OCI-LY1 (cell line): ENCODE measurements at regions not wholly inside any gene's neighbourhood (a gene's known extent, or its start where the extent isn't known, plus 50 kb on each side); places are given as distances from the start of the nearest gene placed in this dataset.
A peak's percentile ranks its signal among the peaks of the same experiment; 100 is the strongest.

Experiments
- H2AFZ ChIP-seq: fragments of 200-600 bp; sonication (generic), shearing (Covaris generic); 2 replicates; pipeline ENCODE4 v1.6.0; 2014; ENCODE audit warnings: antibody characterized with exemption, mild to moderate bottlenecking, low read length
- H3F3A ChIP-seq: fragments of 200-600 bp; sonication (generic), shearing (Covaris generic); 2 replicates; pipeline ENCODE4 v1.6.0; 2014; ENCODE audit warnings: mild to moderate bottlenecking, antibody characterized with exemption, low read length, moderate library complexity; ENCODE audit not compliant: insufficient read depth
- H3K27ac ChIP-seq: fragments of 200-600 bp; sonication (generic); 2 replicates; pipeline ENCODE4 v1.5.1; 2014; ENCODE audit warnings: low read length, mixed run types, mild to moderate bottlenecking, low read depth; ENCODE audit not compliant: poor library complexity, severe bottlenecking
- H3K27me3 ChIP-seq: fragments of 200-600 bp; sonication (generic); 2 replicates; pipeline ENCODE4 v1.6.0; 2014; ENCODE audit warnings: antibody characterized with exemption, mild to moderate bottlenecking, low read length, moderate library complexity; ENCODE audit not compliant: insufficient read depth
- H3K36me3 ChIP-seq: fragments of 200-600 bp; sonication (generic); 2 replicates; pipeline ENCODE4 v1.6.1; 2014; ENCODE audit warnings: mild to moderate bottlenecking, antibody characterized with exemption, low read length, moderate library complexity, mixed read lengths; ENCODE audit not compliant: insufficient read depth
- H3K4me1 ChIP-seq: fragments of 200-600 bp; sonication (generic); 2 replicates; pipeline ENCODE4 v1.5.1; 2014; ENCODE audit warnings: mild to moderate bottlenecking, low read length, moderate library complexity; ENCODE audit not compliant: insufficient read depth, severe bottlenecking
- H3K4me2 ChIP-seq: fragments of 200-600 bp; sonication (generic), shearing (Covaris generic); 2 replicates; pipeline ENCODE4 v1.6.1; 2014; ENCODE audit warnings: low read length
- H3K4me3 ChIP-seq: fragments of 200-600 bp; sonication (generic); 2 replicates; pipeline ENCODE4 v1.5.1; 2014; ENCODE audit warnings: low read length, low read depth, mild to moderate bottlenecking, mixed read lengths; ENCODE audit not compliant: poor library complexity, severe bottlenecking
- H3K79me2 ChIP-seq: fragments of 200-600 bp; shearing (Covaris generic); 2 replicates; pipeline ENCODE4 v1.6.1; 2016; ENCODE audit warnings: mixed run types, low read length, mixed read lengths; ENCODE audit not compliant: insufficient read depth
- H3K9ac ChIP-seq: fragments of 200-600 bp; sonication (generic), shearing (Covaris generic); 2 replicates; pipeline ENCODE4 v1.6.1; 2014; ENCODE audit warnings: mild to moderate bottlenecking, low read length, mixed read lengths
- H3K9me2 ChIP-seq: fragments of 200-600 bp; sonication (generic), shearing (Covaris generic); 2 replicates; pipeline ENCODE4 v1.6.1; 2014; ENCODE audit warnings: low read depth, mild to moderate bottlenecking, low read length, mixed read lengths
- H3K9me3 ChIP-seq: fragments of 200-600 bp; shearing (Covaris generic); 2 replicates; pipeline ENCODE4 v1.6.1; 2014; ENCODE audit warnings: low read length, mixed read lengths
- H4K20me1 ChIP-seq: fragments of 200-600 bp; sonication (generic), shearing (Covaris generic); 2 replicates; pipeline ENCODE4 v1.6.0; 2016; ENCODE audit warnings: mild to moderate bottlenecking, low read length; ENCODE audit not compliant: insufficient read depth
- EZH2 ChIP-seq: fragments of 200-600 bp; sonication (generic), shearing (Covaris generic); IDR thresholded peaks from 2 replicates; pipeline ENCODE4 v1.8.0; 2017; ENCODE audit warnings: borderline replicate concordance, mixed run types, mild to moderate bottlenecking, antibody characterized with exemption, low read length, moderate library complexity, mixed read lengths
- TF ChIP-seq, protein P1 (sequence below): fragments of 200-600 bp; sonication (generic), shearing (Covaris generic); IDR thresholded peaks from 2 replicates; pipeline ENCODE4 v1.5.1; 2017; ENCODE audit warnings: mild to moderate bottlenecking, antibody characterized with exemption, low read length, moderate library complexity, mixed read lengths

- Histone ChIP-seq H3K4me3 (no peak overlapping the region), H3K36me3 (no peaks in the 10 kb centered on the region), H3F3A (no peaks in the 10 kb centered on the region), H3K27me3 (no peaks in the 10 kb centered on the region), H3K9me3 (no peaks in the 10 kb centered on the region), H3K9me2 (no peaks in the 10 kb centered on the region), H3K9ac (no peak overlapping the region), H2AFZ (peak overlapping the region; percentile 34; the same call in 1 of the 2 replicates), H3K79me2 (no peaks in the 10 kb centered on the region), H3K27ac (no peak overlapping the region), H4K20me1 (no peaks in the 10 kb centered on the region), H3K4me1 (no peaks in the 10 kb centered on the region), H3K4me2 (no peak overlapping the region)
- no peak for TF ChIP-seq EZH2
- TF ChIP-seq, protein P1, sequence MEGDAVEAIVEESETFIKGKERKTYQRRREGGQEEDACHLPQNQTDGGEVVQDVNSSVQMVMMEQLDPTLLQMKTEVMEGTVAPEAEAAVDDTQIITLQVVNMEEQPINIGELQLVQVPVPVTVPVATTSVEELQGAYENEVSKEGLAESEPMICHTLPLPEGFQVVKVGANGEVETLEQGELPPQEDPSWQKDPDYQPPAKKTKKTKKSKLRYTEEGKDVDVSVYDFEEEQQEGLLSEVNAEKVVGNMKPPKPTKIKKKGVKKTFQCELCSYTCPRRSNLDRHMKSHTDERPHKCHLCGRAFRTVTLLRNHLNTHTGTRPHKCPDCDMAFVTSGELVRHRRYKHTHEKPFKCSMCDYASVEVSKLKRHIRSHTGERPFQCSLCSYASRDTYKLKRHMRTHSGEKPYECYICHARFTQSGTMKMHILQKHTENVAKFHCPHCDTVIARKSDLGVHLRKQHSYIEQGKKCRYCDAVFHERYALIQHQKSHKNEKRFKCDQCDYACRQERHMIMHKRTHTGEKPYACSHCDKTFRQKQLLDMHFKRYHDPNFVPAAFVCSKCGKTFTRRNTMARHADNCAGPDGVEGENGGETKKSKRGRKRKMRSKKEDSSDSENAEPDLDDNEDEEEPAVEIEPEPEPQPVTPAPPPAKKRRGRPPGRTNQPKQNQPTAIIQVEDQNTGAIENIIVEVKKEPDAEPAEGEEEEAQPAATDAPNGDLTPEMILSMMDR, result no peak
Measured at GRCh38 chr6:67345946-67346345, 1289.1 kb upstream of the ADGRB3 start.

GRCh38 chr6:67336014-67336413 lies 1299.1 kb upstream of the ADGRB3 start:
- Histone ChIP-seq H3K27ac (no peak overlapping the region), H3K9ac (no peak overlapping the region), H3K36me3 (no peaks in the 10 kb centered on the region), H3K9me2 (no peaks in the 10 kb centered on the region), H4K20me1 (no peaks in the 10 kb centered on the region), H2AFZ (peak overlapping the region; percentile 63; the same call in 1 of the 2 replicates), H3K79me2 (no peaks in the 10 kb centered on the region), H3K4me1 (no peaks in the 10 kb centered on the region), H3K9me3 (no peaks in the 10 kb centered on the region), H3K4me3 (no peak overlapping the region), H3K27me3 (no peaks in the 10 kb centered on the region), H3K4me2 (no peak overlapping the region), H3F3A (no peaks in the 10 kb centered on the region)
- TF ChIP-seq EZH2, result no peak
- TF ChIP-seq, protein P1, result no peak

DNA sequence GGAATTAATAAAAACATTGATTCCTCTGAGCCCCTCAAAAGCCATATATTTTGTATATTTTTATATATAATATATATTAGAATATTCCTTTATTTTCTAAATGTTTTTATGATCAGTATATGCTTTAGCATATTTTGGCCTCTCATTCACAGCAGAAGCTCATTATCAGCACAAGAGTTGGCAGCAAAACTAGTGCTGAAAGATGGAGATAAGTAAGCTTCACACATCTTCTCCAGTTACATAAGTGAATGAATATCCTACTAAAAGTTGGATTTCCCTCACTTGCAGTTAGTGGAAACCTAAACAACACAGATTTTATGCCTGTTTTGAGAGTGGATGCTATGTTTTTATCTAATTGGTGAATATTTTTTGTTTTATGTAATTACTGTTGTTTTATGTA lies 1303.8 kb upstream of the ADGRB3 start:
- H3K9ac ChIP-seq, result no peak overlapping the region
- H3F3A ChIP-seq, result no peaks in the 10 kb centered on the region
- H3K27me3 ChIP-seq, result no peaks in the 10 kb centered on the region
- no peaks in the 10 kb centered on the region for H3K9me2 ChIP-seq
- H3K4me2 ChIP-seq, result no peak overlapping the region
- no peak overlapping the region for H3K27ac ChIP-seq
- no peaks in the 10 kb centered on the region for H3K79me2 ChIP-seq
- no peak overlapping the region for H3K4me3 ChIP-seq
- H2AFZ ChIP-seq, result no peak overlapping the region
- no peaks in the 10 kb centered on the region for H3K36me3 ChIP-seq
- H3K9me3 ChIP-seq, result no peaks in the 10 kb centered on the region
- H4K20me1 ChIP-seq, result no peaks in the 10 kb centered on the region
- TF ChIP-seq, protein P1, result no peak
- no peak for TF ChIP-seq EZH2
- H3K4me1 ChIP-seq, result no peaks in the 10 kb centered on the region
